Loucy (cell line): ENCODE measurements at regions not wholly inside any gene's neighbourhood (a gene's known extent, or its start where the extent isn't known, plus 50 kb on each side); places are given as distances from the start of the nearest gene placed in this dataset.

Source experiments
- CTCF ChIP-seq: fragments of 200-600 bp; sonication (generic); conservative IDR thresholded peaks from 2 replicates; pipeline ENCODE4 v1.5.1; 2014; ENCODE audit warnings: mild to moderate bottlenecking, antibody characterized with exemption, low read length
- EZH2phosphoT487 ChIP-seq: fragments of 200-600 bp; IDR thresholded peaks from 2 replicates; pipeline ENCODE4 v1.6.1; 2018; ENCODE audit warnings: antibody characterized with exemption, mild to moderate bottlenecking, moderate library complexity, borderline replicate concordance

DNA sequence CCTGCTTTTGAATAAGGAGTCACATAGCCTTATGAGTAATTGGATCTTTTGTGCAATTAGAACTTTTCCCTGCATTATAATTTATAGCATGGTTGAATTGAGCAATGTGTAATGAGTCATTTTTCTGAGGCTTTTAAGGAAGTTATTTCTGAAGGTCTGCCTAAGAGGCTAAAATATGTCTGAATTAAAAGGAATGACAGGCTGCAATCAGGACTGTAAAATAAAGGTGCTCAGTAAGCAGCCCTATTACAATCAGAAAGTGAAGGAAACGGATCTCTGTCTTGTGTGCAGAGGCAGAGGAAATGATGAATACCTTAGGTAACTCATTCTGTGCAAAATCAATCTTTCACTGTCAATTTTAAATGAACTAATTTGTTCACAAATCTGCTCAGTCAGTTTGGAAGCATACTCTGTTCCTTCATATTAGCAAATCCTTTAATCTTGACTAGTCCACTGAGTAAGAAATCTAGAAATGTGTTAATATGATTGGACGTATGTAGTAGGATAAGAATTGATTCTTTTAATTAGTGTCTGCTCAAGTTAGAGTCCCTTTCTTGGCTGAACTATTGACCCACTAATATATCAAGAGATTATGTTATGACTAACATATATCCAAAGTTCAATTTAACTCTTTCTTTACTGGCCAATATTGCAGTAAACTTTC lies 290.1 kb downstream of the ZIC1 start:
- TF ChIP-seq CTCF: no peak
- TF ChIP-seq EZH2phosphoT487: no peak
